MM.1S (cell line): ENCODE measurements at regions not wholly inside any gene's neighbourhood (a gene's known extent, or its start where the extent isn't known, plus 50 kb on each side); places are given as distances from the start of the nearest gene placed in this dataset.

Experiments
- DNase-seq: peaks from one replicate; pipeline ENCODE4 v3.0.0-alpha.2; 2015
- H2AFZ ChIP-seq: fragments of 300-600 bp; sonication (generic); 2 replicates; pipeline ENCODE4 v1.6.0; 2016; ENCODE audit warnings: antibody characterized with exemption, low read length
- H3F3A ChIP-seq: fragments of 300-600 bp; sonication (generic); 2 replicates; pipeline ENCODE4 v1.6.1; 2016; ENCODE audit warnings: mild to moderate bottlenecking, antibody characterized with exemption, low read length, moderate library complexity, mixed read lengths; ENCODE audit not compliant: insufficient read depth
- H3K27ac ChIP-seq: fragments of 300-600 bp; sonication (generic); 2 replicates; pipeline ENCODE4 v1.5.1; 2016; ENCODE audit warnings: mild to moderate bottlenecking, low read length
- H3K27me3 ChIP-seq: fragments of 300-600 bp; sonication (generic); replicated peaks from 2 replicates; pipeline ENCODE4 v1.6.0; 2016; ENCODE audit warnings: low read length; ENCODE audit not compliant: insufficient read depth
- H3K36me3 ChIP-seq: fragments of 300-600 bp; sonication (generic); replicated peaks from 2 replicates; pipeline ENCODE4 v1.6.1; 2016; ENCODE audit warnings: mild to moderate bottlenecking, low read length, mixed read lengths; ENCODE audit not compliant: insufficient read depth
- H3K4me1 ChIP-seq: fragments of 300-600 bp; sonication (generic); 2 replicates; pipeline ENCODE4 v1.6.1; 2016; ENCODE audit warnings: low read length, mixed read lengths
- H3K4me2 ChIP-seq: fragments of 300-600 bp; sonication (generic); 2 replicates; pipeline ENCODE4 v1.6.0; 2016; ENCODE audit warnings: low read depth, low read length
- H3K4me3 ChIP-seq: fragments of 300-600 bp; sonication (generic); 2 replicates; pipeline ENCODE4 v1.5.1; 2016; ENCODE audit warnings: low read length, mixed read lengths
- H3K79me2 ChIP-seq: fragments of 300-600 bp; sonication (generic); 2 replicates; pipeline ENCODE4 v1.6.1; 2016; ENCODE audit warnings: mixed run types, low read length, mixed read lengths
- H3K9ac ChIP-seq: fragments of 300-600 bp; sonication (generic); 2 replicates; pipeline ENCODE4 v1.6.1; 2016; ENCODE audit warnings: low read length, mixed read lengths
- H3K9me2 ChIP-seq: fragments of 300-600 bp; sonication (generic); replicated peaks from 2 replicates; pipeline ENCODE4 v1.6.1; 2016; ENCODE audit warnings: mild to moderate bottlenecking, low read length, mixed read lengths; ENCODE audit not compliant: insufficient read depth
- H3K9me3 ChIP-seq: fragments of 300-600 bp; sonication (generic); replicated peaks from 2 replicates; pipeline ENCODE4 v1.6.1; 2016; ENCODE audit warnings: mild to moderate bottlenecking, low read length, mixed read lengths; ENCODE audit not compliant: insufficient read depth
- H4K20me1 ChIP-seq: fragments of 300-600 bp; sonication (generic); 2 replicates; pipeline ENCODE4 v1.6.1; 2016; ENCODE audit warnings: mild to moderate bottlenecking, low read length, moderate library complexity, mixed read lengths; ENCODE audit not compliant: insufficient read depth
- EZH2 ChIP-seq: fragments of 300-600 bp; sonication (generic); optimal IDR thresholded peaks from 2 replicates; pipeline ENCODE3; 2017; ENCODE audit warnings: low read depth, mild to moderate bottlenecking, antibody characterized with exemption, low read length, mixed read lengths
- EZH2phosphoT487 ChIP-seq: fragments of 300-600 bp; sonication (generic); IDR thresholded peaks from 2 replicates; pipeline ENCODE4 v1.6.1; 2018; ENCODE audit warnings: antibody characterized with exemption, low read length
- TF ChIP-seq, protein P1 (sequence below): fragments of 300-600 bp; sonication (generic); IDR thresholded peaks from 2 replicates; pipeline ENCODE4 v1.5.1; 2016; ENCODE audit warnings: antibody characterized with exemption, low read length, mixed read lengths

DNA sequence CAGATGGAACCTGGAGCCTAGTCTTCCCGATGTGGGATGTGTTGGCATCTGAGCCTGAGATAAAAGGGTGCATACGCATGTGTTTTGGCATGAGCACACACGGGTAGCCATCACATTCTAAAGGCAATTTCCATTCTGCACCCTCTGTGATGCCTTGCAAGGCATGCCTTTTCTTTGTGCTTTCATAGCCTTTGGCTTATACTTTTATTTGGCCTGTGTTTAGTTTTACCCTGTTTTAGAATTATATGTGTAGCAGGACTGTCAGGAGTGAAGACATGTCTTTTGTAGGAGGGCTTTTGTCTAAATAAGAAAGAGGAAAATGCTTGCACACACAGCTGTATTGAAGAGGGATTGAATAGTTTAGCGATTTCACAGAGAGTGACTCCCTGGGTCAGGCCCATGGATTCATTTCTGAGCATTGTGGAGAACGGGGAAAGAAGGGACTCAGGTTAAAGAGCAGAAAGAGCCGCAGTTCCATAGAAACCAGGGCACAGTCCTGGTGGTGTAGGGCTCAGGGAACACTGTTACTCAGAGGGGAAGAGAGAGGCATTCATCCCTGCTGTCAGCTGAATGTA is 530.2 kb downstream of the DHX35 start:
- DNase-seq, result no peak
- TF ChIP-seq EZH2 (no peak), EZH2phosphoT487 (no peak)
- TF ChIP-seq, protein P1, sequence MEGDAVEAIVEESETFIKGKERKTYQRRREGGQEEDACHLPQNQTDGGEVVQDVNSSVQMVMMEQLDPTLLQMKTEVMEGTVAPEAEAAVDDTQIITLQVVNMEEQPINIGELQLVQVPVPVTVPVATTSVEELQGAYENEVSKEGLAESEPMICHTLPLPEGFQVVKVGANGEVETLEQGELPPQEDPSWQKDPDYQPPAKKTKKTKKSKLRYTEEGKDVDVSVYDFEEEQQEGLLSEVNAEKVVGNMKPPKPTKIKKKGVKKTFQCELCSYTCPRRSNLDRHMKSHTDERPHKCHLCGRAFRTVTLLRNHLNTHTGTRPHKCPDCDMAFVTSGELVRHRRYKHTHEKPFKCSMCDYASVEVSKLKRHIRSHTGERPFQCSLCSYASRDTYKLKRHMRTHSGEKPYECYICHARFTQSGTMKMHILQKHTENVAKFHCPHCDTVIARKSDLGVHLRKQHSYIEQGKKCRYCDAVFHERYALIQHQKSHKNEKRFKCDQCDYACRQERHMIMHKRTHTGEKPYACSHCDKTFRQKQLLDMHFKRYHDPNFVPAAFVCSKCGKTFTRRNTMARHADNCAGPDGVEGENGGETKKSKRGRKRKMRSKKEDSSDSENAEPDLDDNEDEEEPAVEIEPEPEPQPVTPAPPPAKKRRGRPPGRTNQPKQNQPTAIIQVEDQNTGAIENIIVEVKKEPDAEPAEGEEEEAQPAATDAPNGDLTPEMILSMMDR, result no peak
- no peaks in the 10 kb centered on the region for H3K9me2 ChIP-seq

DNA sequence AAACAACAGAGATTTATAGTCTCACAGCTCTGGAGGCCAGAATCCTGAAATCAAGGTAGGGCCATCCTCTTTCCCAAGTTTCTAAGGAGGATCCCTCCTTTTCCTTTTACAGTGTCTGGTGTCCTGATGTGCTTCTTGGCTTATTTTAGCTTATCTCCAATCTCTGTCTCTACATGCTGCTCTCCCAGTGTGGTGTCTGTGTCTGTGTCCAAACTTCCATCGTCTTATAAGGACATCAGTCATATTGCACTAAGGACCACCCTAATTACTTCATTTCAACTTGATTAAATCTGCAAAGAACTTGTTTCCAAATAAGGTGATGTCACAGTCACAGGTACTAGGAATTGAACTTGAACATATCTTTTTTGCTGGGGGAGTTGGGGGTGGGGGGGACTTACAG is 529.6 kb downstream of the DHX35 start:
- Histone ChIP-seq H3K27me3 (no peaks in the 10 kb centered on the region), H3K4me3 (no peak overlapping the region), H3K4me1 (no peaks in the 10 kb centered on the region), H3K9me2 (no peaks in the 10 kb centered on the region), H3K9ac (no peak overlapping the region), H3F3A (no peaks in the 10 kb centered on the region), H3K79me2 (no peaks in the 10 kb centered on the region), H3K4me2 (no peak overlapping the region), H3K27ac (no peak overlapping the region), H3K36me3 (no peaks in the 10 kb centered on the region), H2AFZ (no peak overlapping the region), H4K20me1 (no peaks in the 10 kb centered on the region), H3K9me3 (no peaks in the 10 kb centered on the region)
- no peak for DNase-seq
- TF ChIP-seq, protein P1, result no peak
- no peak for TF ChIP-seq EZH2phosphoT487
- no peak for TF ChIP-seq EZH2

More for the DNA sequence above, 530.2 kb downstream of the DHX35 start:
- H3K4me2 ChIP-seq, result no peak overlapping the region
- no peaks in the 10 kb centered on the region for H3K36me3 ChIP-seq
- H3K27ac ChIP-seq, result no peak overlapping the region
- H3K27me3 ChIP-seq, result no peaks in the 10 kb centered on the region
- H3K4me3 ChIP-seq, result no peak overlapping the region
- no peaks in the 10 kb centered on the region for H3K4me1 ChIP-seq
- H3K9me3 ChIP-seq, result no peaks in the 10 kb centered on the region
- H2AFZ ChIP-seq, result no peak overlapping the region
- H3K9ac ChIP-seq, result no peak overlapping the region
- H3K79me2 ChIP-seq, result no peaks in the 10 kb centered on the region
- H4K20me1 ChIP-seq, result no peaks in the 10 kb centered on the region
- H3F3A ChIP-seq, result no peaks in the 10 kb centered on the region

DNA sequence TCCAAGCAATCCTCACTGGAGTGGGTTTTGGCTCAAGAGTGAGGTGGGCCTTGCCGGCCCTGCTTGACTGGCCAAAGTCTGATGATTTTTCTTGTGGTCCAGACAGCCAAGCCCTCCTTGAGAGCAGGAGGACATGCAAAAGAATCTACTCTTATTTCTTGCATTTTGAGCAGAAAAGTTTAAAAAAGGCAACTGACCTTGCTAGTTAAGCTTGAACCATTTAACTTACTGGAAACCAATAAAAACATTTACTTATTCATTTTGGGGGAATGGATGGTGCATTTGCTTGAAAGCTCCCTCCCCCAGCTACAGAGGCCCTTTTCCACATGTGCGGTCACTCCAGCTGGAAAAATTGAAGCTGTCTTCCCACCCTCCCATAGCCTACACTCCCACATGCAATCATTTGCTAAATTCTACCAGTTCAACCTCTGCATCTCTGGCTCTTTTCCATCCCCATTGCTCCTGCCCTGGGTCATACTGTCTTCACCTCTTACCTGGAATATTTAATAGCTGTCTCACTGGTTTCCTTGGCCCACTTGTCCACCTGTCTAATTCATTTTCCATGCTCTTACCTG is 527.9 kb downstream of the DHX35 start:
- Histone ChIP-seq H3K36me3 (no peaks in the 10 kb centered on the region), H4K20me1 (no peaks in the 10 kb centered on the region), H3K4me1 (no peaks in the 10 kb centered on the region), H3K4me2 (no peak overlapping the region), H3F3A (no peaks in the 10 kb centered on the region), H3K27ac (no peak overlapping the region), H3K9me2 (no peaks in the 10 kb centered on the region), H3K9me3 (no peaks in the 10 kb centered on the region), H3K79me2 (no peaks in the 10 kb centered on the region), H2AFZ (no peak overlapping the region), H3K27me3 (no peaks in the 10 kb centered on the region), H3K4me3 (no peak overlapping the region), H3K9ac (no peak overlapping the region)
- TF ChIP-seq, protein P1, result no peak
- TF ChIP-seq EZH2phosphoT487 (no peak), EZH2 (no peak)
- no peak for DNase-seq
